Loucy (cell line): ENCODE measurements at regions not wholly inside any gene's neighbourhood (a gene's known extent, or its start where the extent isn't known, plus 50 kb on each side); places are given as distances from the start of the nearest gene placed in this dataset.

Source experiments
- CTCF ChIP-seq: fragments of 200-600 bp; sonication (generic); conservative IDR thresholded peaks from 2 replicates; pipeline ENCODE4 v1.5.1; 2014; ENCODE audit warnings: mild to moderate bottlenecking, antibody characterized with exemption, low read length
- EZH2phosphoT487 ChIP-seq: fragments of 200-600 bp; IDR thresholded peaks from 2 replicates; pipeline ENCODE4 v1.6.1; 2018; ENCODE audit warnings: antibody characterized with exemption, mild to moderate bottlenecking, moderate library complexity, borderline replicate concordance

- TF ChIP-seq CTCF (no peak), EZH2phosphoT487 (no peak)
These were observed 374.3 kb downstream of the C12orf75 start for GRCh38 chr12:105704787-105705186.
